ENCODE measurements at regions not wholly inside any gene's neighbourhood (a gene's known extent, or its start where the extent isn't known, plus 50 kb on each side); places are given as distances from the start of the nearest gene placed in this dataset.

GRCh38 chr5:63894690-63895089, 67.6 kb downstream of the HTR1A start:
- H3K4me3 ChIP-seq (ENCODE audit: low read length) = no peak overlapping the region
- TF ChIP-seq CTCF (conservative IDR thresholded peaks at IDR 0.05; ENCODE audit: low read depth, low read length) = no peak
- DNase-seq (ENCODE audit: low read depth) = no peak

- TF ChIP-seq CTCF (conservative IDR thresholded peaks at IDR 0.05; ENCODE audit: low read depth, low read length) = no peak
- no peak overlapping the region for H3K4me3 ChIP-seq (ENCODE audit: low read length)
- DNase-seq (ENCODE audit: low read depth) = no peak
Measured at GRCh38 chr5:63878788-63879187, 83.5 kb downstream of the HTR1A start.

- DNase-seq (ENCODE audit: low read depth) = no peak
- no peak overlapping the region for H3K4me3 ChIP-seq (ENCODE audit: low read length)
- TF ChIP-seq CTCF (conservative IDR thresholded peaks at IDR 0.05; ENCODE audit: low read depth, low read length) = no peak
Measured at GRCh38 chr5:63877961-63878360, 84.3 kb downstream of the HTR1A start.

GRCh38 chr5:63860379-63860778, 101.9 kb downstream of the HTR1A start:
- H3K4me3 ChIP-seq (ENCODE audit: low read length) = no peak overlapping the region
- TF ChIP-seq CTCF (conservative IDR thresholded peaks at IDR 0.05; ENCODE audit: low read depth, low read length) = no peak

GRCh38 chr5:63854076-63854475, 108.2 kb downstream of the HTR1A start:
- no peak for DNase-seq (ENCODE audit: low read depth)
- TF ChIP-seq CTCF (conservative IDR thresholded peaks at IDR 0.05; ENCODE audit: low read depth, low read length) = no peak
- no peak overlapping the region for H3K4me3 ChIP-seq (ENCODE audit: low read length)

More at GRCh38 chr5:63860379-63860778, 101.9 kb downstream of the HTR1A start:
- no peak for DNase-seq (ENCODE audit: low read depth)

GRCh38 chr5:63843190-63843589, 119.1 kb downstream of the HTR1A start:
- DNase-seq (ENCODE audit: low read depth) = no peak
- TF ChIP-seq CTCF (conservative IDR thresholded peaks at IDR 0.05; ENCODE audit: low read depth, low read length) = no peak
- H3K4me3 ChIP-seq (ENCODE audit: low read length) = no peak overlapping the region

- DNase-seq (ENCODE audit: low read depth) = no peak
- no peak for TF ChIP-seq CTCF (conservative IDR thresholded peaks at IDR 0.05; ENCODE audit: low read depth, low read length)
- H3K4me3 ChIP-seq (ENCODE audit: low read length) = no peak overlapping the region
Measured at GRCh38 chr5:63837437-63837836, 124.8 kb downstream of the HTR1A start.
